HPDE6-E6E7 (cell line): ENCODE measurements at regions not wholly inside any gene's neighbourhood (a gene's known extent, or its start where the extent isn't known, plus 50 kb on each side); places are given as distances from the start of the nearest gene placed in this dataset.
"Not testable (repeated sequence)": the region's sequence is repeated elsewhere in the genome, so short reads cannot be mapped to it uniquely, and the experiment has no call there.

ENCODE experiments used
- DNase-seq: peaks from one replicate; pipeline ENCODE4 v3.0.0; 2011; ENCODE audit warnings: missing footprints; ENCODE audit errors: extremely low spot score

DNA sequence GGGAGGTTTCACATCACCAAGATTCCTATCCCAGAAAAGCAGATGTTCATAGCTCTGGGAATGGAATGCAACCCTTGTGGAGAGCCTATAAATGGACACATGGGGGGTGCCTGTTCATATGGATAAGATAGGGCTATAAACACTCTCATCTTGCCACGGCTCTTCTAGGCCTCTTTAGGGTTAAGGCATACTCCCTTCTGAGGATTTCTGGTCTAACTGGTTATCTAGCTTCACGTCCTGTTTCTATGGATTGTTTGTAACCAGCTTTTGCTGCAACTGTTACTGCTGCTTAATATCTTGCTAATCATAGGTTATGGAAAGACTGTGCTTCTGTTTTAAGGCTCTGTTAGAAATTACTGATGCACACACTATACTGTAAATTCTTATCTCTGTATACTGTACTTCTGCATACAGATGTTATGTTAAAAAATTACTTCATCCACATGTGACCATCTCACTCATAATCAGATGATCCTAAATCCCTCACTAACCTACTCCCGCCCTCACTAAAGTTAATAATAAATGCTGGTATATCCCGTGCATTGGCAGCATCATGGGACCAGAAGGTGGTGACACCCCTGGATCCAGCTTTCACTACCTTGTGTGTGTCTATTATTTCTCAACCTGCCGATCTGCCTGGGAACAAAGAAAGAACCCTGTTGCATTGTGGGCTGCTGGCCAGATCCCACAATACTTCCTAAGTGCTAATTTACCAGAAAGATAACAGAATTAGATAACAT, 68.7 kb downstream of the PRKAB2 start:
- not testable (repeated sequence) for DNase-seq

GRCh38 chr1:147099192-147099591, 73.1 kb downstream of the PRKAB2 start:
- no peak for DNase-seq

- DNase-seq: not testable (repeated sequence)
Measured at GRCh38 chr1:147098338-147098973, 73.8 kb downstream of the PRKAB2 start.

DNA sequence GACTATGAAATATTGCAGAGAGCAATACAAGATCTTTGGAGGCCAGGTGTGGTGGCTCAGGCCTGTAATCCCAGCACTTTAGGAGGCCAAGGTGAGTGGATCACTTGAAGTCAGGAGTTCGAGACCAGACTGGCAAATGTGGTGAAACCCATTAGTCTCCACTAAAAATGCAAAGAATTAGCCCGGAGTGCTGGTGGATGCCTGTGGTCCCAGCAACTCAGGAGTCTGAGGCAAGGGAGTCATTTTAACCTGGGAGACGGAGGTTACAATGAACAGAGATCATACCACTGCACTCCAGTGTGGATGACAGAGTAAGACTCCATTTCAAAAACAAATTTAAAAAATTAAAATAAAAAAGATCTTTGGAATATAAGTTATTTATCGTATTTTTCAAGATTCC, 76.6 kb downstream of the PRKAB2 start:
- DNase-seq: no peak

DNA sequence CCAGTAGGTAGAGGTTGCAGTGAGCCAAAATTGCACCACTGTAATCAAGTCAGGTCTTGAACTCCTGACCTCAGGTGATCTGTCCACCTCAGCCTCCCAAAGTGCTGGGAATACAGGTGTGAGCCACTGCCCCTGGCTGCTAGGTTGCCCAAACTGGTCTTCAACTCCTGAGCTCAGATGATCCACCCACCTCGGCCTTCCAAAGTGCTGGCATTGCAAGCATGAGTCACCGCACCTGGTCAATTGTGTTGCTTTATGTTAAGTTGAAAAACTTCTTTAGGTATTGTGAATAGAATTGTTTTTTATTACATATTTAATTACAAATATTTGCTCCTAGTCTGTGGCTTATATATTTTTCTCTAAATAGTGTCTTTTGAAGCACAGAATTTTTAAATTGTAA, 80.5 kb downstream of the PRKAB2 start:
- DNase-seq: no peak

DNA sequence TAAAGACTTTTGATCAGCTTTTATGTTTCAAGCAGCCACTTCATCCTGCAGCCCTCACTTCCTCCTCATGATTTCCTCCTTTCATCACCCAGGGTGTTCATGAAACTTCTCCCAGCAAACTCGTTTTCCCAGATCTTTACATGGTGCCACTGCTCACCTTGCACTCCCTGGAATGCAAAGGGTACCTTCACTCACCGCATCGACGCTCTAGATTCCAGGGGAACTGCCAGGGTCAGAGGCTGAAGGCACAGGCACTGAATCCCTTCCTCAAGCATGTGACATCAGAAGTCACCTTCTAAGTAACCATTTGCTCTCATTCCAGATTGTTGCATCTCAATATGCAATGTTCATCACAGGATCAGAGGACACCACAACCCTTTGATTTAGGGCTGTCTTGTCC, 82.8 kb downstream of the PRKAB2 start:
- no peak for DNase-seq

DNA sequence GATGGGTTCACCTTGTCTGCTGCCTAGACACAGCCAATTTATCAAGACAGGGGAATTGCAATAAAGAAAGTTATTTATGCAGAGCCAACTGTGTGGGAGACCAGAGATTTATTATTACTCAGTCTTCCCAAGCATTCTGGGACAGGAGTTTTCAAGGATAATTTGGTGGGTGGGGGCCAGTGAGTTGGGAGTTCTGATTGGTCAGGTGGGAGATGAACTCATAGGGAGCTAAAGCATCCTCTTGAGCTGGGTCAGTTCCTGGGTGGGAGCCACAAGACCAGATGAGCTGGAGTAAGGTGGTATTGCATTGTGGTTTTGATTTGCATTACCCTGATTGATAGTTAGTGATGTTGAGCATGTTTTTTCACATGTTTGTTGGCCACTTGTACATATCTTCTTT, 86.1 kb downstream of the PRKAB2 start:
- no peak for DNase-seq

DNA sequence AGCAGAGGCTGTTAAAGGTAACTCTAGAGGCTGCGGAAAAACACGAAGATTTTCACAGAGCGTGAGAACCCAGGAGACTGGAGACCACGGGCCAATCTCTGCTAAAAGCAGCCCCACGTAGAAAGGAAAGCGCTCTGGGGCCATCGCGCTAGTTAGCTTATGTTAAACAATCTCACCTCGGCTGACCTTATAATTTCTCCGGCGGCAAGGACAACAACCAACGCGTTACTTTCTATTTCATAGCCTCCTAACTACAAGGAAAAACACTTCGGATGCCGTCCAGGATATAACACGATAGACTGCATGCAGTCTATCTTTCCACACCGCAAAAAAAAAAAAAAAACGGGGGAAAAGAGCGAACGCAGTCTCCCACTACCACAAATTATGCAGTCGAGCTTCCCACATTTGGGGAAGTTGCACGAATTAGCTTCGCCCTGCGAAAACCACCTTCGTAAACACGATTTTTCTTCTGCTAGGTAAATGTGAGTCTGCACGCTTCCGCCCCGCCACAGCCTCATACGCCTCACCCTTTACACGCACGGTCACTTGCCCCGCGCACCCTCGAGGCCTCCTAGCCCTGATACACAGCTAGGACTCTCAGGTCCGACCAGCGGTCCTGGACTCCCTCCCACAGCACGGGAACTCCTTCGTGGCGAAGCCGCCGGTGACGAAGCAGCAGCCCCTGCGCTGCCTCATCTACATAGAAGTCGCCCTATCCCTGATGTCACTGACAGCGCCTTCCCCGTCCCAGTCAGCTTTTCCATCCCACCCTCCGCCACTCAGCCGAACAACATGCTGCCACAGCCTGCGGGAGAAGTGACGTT, 87.8 kb downstream of the PRKAB2 start:
- peak; percentile 75 for DNase-seq

GRCh38 chr1:147083919-147084272, 88.4 kb downstream of the PRKAB2 start:
- no peak for DNase-seq

- DNase-seq: no peak
Measured at GRCh38 chr1:147080671-147081394, 91.4 kb downstream of the PRKAB2 start.

- no peak for DNase-seq
Measured at GRCh38 chr1:147080006-147080661, 92.1 kb downstream of the PRKAB2 start.

DNA sequence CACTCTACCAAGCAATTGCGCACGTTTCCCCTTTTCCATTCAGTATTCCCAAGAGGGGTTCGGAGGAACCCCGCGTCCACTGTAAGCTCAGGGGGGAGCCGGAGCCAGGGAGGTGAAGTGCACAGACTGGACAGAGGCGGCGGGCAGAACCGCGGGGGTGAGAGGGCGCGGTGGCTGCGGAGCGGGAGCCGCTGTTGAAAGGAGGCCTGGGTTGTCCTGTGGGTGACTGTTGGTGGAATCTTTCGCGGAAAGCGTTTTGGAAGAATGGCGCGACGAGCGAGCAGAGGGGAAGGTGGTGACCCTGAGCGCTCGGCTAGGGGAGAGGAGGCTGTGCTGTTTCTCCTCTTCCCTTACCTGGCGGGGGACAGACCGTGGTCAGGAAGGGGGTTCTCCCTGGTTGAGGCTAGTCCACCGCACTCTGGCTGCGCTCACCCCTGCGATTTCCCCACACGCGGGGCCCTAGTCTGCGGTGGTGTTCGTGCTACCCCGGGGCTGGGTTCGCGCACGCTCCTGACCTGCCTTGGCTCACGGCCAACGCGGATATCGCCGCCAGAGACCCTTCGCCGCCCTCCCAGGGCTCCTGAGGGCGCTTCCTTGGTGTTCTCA, 92.8 kb downstream of the PRKAB2 start:
- DNase-seq: no peak

GRCh38 chr1:147078606-147079399, 93.5 kb downstream of the PRKAB2 start:
- no peak for DNase-seq

GRCh38 chr1:147077936-147078605, 94.2 kb downstream of the PRKAB2 start:
- DNase-seq: no peak

GRCh38 chr1:147077523-147077922, 94.7 kb downstream of the PRKAB2 start:
- no peak for DNase-seq

DNA sequence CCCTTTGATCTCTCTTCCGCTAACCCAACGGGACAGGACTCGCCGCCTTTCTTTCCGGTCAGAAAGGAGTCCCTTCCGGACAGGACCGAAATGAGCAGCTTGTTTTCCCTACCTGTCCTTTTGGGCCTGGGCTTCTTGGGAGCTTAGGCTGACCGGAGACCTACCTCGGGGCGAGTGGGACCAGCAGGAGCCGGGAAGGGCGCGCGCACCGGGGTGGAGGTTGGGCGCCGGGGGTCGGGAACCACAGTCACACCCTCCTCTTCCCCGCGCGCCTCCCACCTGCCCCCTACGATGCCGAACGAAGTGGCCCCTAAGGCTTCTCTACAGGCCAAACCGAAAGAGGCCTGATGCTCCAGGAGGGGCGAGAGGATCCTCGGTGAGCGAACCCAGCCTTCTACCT, 95.2 kb downstream of the PRKAB2 start:
- no peak for DNase-seq

- no peak for DNase-seq
Measured at GRCh38 chr1:147076442-147076841, 95.8 kb downstream of the PRKAB2 start.

GRCh38 chr1:147072482-147073432, 99.5 kb downstream of the PRKAB2 start:
- no peak for DNase-seq

- no peak for DNase-seq
Measured at GRCh38 chr1:147071142-147071541, 101.1 kb downstream of the PRKAB2 start.
